Esophagus muscularis mucosa (tissue), 4 donors: ENCODE measurements at regions not wholly inside any gene's neighbourhood (a gene's known extent, or its start where the extent isn't known, plus 50 kb on each side); places are given as distances from the start of the nearest gene placed in this dataset.

Experiments
- DNase-seq: peaks from one replicate; pipeline ENCODE4 v3.0.0-alpha.2; 2017; ENCODE audit errors: extremely low spot score
- H3K27ac ChIP-seq, 4 donors: fragments of 200-600 bp; sonication (generic); replicated peaks in 1 of 4; 1 replicate in 3 of 4; 2 replicates in 1 of 4; pipeline ENCODE4 v1.5.1; 2016 to 2019; ENCODE audit warnings: mild to moderate bottlenecking in 1 of 4
- H3K27me3 ChIP-seq, 4 donors: fragments of 200-600 bp; sonication (generic); one replicate each; pipeline versions ENCODE4 v1.5.1 to v1.6.0; 2016 to 2019
- H3K36me3 ChIP-seq, 4 donors: fragments of 200-600 bp; sonication (generic); one replicate each; pipeline ENCODE4 v1.5.1; 2016 to 2019
- H3K4me1 ChIP-seq, 4 donors: fragments of 200-600 bp; sonication (generic); one replicate each; pipeline ENCODE4 v1.5.1; 2016 to 2019
- H3K4me3 ChIP-seq, 4 donors: fragments of 200-600 bp; sonication (generic); 1 replicate in 2 of 4; 2 replicates in 2 of 4; pipeline ENCODE4 v1.5.1; 2016 to 2019; ENCODE audit warnings: mild to moderate bottlenecking in 4 of 4, moderate library complexity in 1 of 4
- H3K9me3 ChIP-seq, 4 donors: fragments of 200-600 bp; sonication (generic); 1 replicate in 3 of 4; 2 replicates in 1 of 4; pipeline ENCODE4 v1.5.1; 2016 to 2019
- EP300 ChIP-seq: sonication (generic); formaldehyde crosslinking; IDR thresholded peaks from one replicate; pipeline ENCODE4 v1.6.1; 2017; ENCODE audit warnings: antibody characterized with exemption
- POLR2A ChIP-seq: fragments of 450-650 bp; IDR thresholded peaks from one replicate; pipeline ENCODE4 v1.6.1; 2017; ENCODE audit warnings: antibody characterized with exemption, moderate library complexity, mild to moderate bottlenecking, low read depth
- POLR2AphosphoS5 ChIP-seq, 2 donors: sonication (generic); formaldehyde crosslinking; IDR thresholded peaks; one replicate each; pipeline ENCODE4 v1.6.1; 2017; ENCODE audit warnings: antibody characterized with exemption in 2 of 2
- WGBS: methylation state at CpG from one replicate; pipeline ENCODE4 v1.1.5; 2018; 5-methylcytosine and 5-hydroxymethylcytosine counted together
- intact Hi-C: fragments of 100-400 bp; cut with DNase I; formaldehyde crosslinking; loops from one replicate; pipeline ENCODE4 v1.15.1; 2023
- TF ChIP-seq, protein P1 (sequence below), 3 experiments: fragments of 200-600 bp in 2 of 3; fragments of 450-650 bp in 1 of 3; sonication (generic) in 2 of 3; IDR thresholded peaks; one replicate each; pipeline ENCODE4 v1.5.1; 2017 to 2019; ENCODE audit warnings: antibody characterized with exemption in 3 of 3, mild to moderate bottlenecking in 2 of 3, moderate library complexity in 1 of 3

GRCh38 chr19:28244966-28245365 is 968.0 kb downstream of the UQCRFS1 start:
- intact Hi-C loops = no loop called here
- Histone ChIP-seq H3K36me3 (no peaks in the 10 kb centered on the region), H3K9me3 (no peaks in the 10 kb centered on the region), H3K4me1 (no peaks in the 10 kb centered on the region), H3K27ac (no peak overlapping the region), H3K27me3 (peaks cover 0 to 4% (median 0%) of the 10 kb centered on the region in 4 donors), H3K4me3 (no peak overlapping the region)
- TF ChIP-seq, protein P1, sequence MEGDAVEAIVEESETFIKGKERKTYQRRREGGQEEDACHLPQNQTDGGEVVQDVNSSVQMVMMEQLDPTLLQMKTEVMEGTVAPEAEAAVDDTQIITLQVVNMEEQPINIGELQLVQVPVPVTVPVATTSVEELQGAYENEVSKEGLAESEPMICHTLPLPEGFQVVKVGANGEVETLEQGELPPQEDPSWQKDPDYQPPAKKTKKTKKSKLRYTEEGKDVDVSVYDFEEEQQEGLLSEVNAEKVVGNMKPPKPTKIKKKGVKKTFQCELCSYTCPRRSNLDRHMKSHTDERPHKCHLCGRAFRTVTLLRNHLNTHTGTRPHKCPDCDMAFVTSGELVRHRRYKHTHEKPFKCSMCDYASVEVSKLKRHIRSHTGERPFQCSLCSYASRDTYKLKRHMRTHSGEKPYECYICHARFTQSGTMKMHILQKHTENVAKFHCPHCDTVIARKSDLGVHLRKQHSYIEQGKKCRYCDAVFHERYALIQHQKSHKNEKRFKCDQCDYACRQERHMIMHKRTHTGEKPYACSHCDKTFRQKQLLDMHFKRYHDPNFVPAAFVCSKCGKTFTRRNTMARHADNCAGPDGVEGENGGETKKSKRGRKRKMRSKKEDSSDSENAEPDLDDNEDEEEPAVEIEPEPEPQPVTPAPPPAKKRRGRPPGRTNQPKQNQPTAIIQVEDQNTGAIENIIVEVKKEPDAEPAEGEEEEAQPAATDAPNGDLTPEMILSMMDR (IDR thresholded peaks at IDR 0.05) = no peak
- TF ChIP-seq EP300 = no peak
- no peak for TF ChIP-seq POLR2A
- WGBS = 92% methylated on average over 6 of the region's 6 CpGs
- peak; percentile 62 for DNase-seq

GRCh38 chr19:28242317-28242927 is 970.5 kb downstream of the UQCRFS1 start:
- TF ChIP-seq POLR2A = no peak
- TF ChIP-seq, protein P1 (IDR thresholded peaks at IDR 0.05) = peak in 2 of 3 experiments; percentile 23 to 34
- Histone ChIP-seq H3K27ac (no peak overlapping the region), H3K36me3 (no peaks in the 10 kb centered on the region), H3K4me1 (no peaks in the 10 kb centered on the region), H3K4me3 (no peak overlapping the region), H3K27me3 (peaks cover 0 to 20% (median 0%) of the 10 kb centered on the region in 4 donors), H3K9me3 (no peaks in the 10 kb centered on the region)
- WGBS = 57% methylated on average over 7 of the region's 7 CpGs
- intact Hi-C loops = no loop called here
- DNase-seq = no peak

DNA sequence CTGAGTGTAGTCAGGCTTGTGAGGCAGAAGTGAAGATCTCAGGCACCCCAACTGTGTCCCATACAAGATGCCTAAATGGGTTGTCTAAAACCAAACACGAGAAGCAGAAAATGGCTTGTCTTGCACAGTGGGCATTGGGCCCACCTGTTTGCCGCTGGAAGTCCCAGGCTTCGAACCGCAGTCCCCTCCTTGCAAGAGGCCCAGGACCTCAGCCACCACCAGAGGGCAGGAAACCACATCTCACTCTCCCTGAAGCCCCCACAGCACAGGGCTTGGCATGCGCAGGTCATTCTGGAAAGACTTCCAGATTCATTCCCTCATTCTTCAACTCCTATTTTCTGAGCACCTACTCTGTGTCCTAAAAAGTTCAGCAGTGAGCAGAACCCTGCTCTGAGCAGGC is 973.7 kb downstream of the UQCRFS1 start:
- no peak overlapping the region for H3K27ac ChIP-seq
- DNase-seq = no peak
- peaks cover 0 to 28% (median 0%) of the 10 kb centered on the region in 4 donors for H3K27me3 ChIP-seq
- WGBS = 29% methylated on average over 5 of the region's 5 CpGs
- H3K4me3 ChIP-seq = no peak overlapping the region
- intact Hi-C loops = no loop called here
- no peaks in the 10 kb centered on the region for H3K36me3 ChIP-seq
- H3K9me3 ChIP-seq = no peaks in the 10 kb centered on the region
- TF ChIP-seq POLR2A (no peak), EP300 (no peak), POLR2AphosphoS5 (IDR thresholded peaks at IDR 0.05) (no peak)
- TF ChIP-seq, protein P1 (IDR thresholded peaks at IDR 0.05) = no peak
- no peaks in the 10 kb centered on the region for H3K4me1 ChIP-seq

DNA sequence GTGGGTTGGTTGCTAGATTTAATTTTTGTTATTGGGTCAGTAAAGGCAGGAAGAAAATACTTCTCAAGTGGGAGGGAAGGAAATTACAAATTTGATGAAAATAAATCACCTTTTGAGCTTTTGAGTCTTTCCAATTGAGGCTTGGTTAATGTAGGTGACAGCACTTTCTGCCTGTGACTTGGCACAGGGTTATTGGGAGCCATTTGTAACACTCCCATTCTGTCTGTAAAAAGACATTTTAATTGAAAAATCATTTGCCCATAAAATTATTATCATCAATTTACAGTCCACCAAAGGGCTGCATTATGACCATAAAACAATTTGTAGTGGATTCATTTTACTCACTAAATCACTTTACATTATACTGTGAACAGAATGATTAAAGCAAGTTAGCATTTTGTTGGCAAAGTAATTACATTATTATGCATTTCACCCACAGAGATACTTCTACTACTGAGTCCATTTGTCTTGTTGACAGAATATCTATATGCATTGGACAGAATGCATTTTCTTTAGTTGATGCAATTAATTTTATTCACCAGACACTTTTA is 974.6 kb downstream of the UQCRFS1 start:
- DNase-seq = no peak
- no peaks in the 10 kb centered on the region for H3K9me3 ChIP-seq
- H3K27ac ChIP-seq = no peak overlapping the region
- TF ChIP-seq POLR2AphosphoS5 (IDR thresholded peaks at IDR 0.05) (no peak), EP300 (no peak), POLR2A (no peak)
- TF ChIP-seq, protein P1 (IDR thresholded peaks at IDR 0.05) = no peak
- intact Hi-C loops = no loop called here
- H3K4me1 ChIP-seq = no peaks in the 10 kb centered on the region
- H3K27me3 ChIP-seq = peaks cover 0 to 28% (median 0%) of the 10 kb centered on the region in 4 donors
- no peaks in the 10 kb centered on the region for H3K36me3 ChIP-seq
- H3K4me3 ChIP-seq = no peak overlapping the region
